ENCODE measurements at regions not wholly inside any gene's neighbourhood (a gene's known extent, or its start where the extent isn't known, plus 50 kb on each side); places are given as distances from the start of the nearest gene placed in this dataset.

DNA sequence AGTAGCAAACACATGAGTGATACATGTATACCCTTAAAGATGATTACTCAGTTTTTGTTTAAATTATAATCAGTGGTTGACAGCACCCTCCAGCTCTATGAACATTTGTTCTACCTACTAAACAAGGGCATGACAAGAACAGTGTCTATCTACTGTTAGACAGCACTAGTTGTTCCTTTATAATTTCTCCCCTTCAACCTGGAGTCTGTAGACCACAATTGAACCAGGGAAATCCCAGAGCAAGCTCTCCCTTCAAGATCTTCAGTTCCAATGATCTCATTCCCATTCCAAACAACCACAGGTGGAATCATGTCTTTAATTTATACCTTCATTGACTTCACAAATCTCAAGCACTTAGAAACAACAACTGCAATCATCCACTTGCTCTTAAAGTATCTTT is 216.1 kb downstream of the HHIPL2 start:
- Histone ChIP-seq H4K91ac (ENCODE audit: insufficient read length, low read depth, low read length) (no peak overlapping the region), H2BK120ac (ENCODE audit: low read depth, low read length, poor library complexity, severe bottlenecking) (no peak overlapping the region), H4K20me1 (ENCODE audit: control insufficient read depth, insufficient read depth, insufficient read length) (no peaks in the 10 kb centered on the region), H2BK12ac (ENCODE audit: insufficient read length, low read depth, low read length) (no peak overlapping the region), H3K4me2 (ENCODE audit: insufficient read depth, insufficient read length, low read length) (no peak overlapping the region), H2BK20ac (ENCODE audit: low read depth, low read length, poor library complexity, severe bottlenecking) (no peak overlapping the region), H3K9ac (ENCODE audit: extremely low read depth, insufficient read length, low read length) (no peak overlapping the region), H3K23ac (ENCODE audit: insufficient read length, low read depth, low read length) (no peak overlapping the region), H3K23me2 (ENCODE audit: insufficient read length, low read depth, low read length, poor library complexity, severe bottlenecking) (no peaks in the 10 kb centered on the region), H3K18ac (ENCODE audit: insufficient read length, low read depth, low read length) (no peak overlapping the region), H3K27me3 (ENCODE audit: insufficient read depth, low read length) (no peaks in the 10 kb centered on the region), H3K14ac (ENCODE audit: insufficient read depth, low read length) (no peak overlapping the region), H2BK5ac (ENCODE audit: insufficient read length, low read length) (no peak overlapping the region), H3K9me3 (ENCODE audit: control insufficient read depth, low read depth, low read length) (no peaks in the 10 kb centered on the region), H3K79me1 (ENCODE audit: insufficient read depth, low read depth, low read length, poor library complexity, severe bottlenecking) (no peaks in the 10 kb centered on the region), H3T11ph (ENCODE audit: low read length) (no peak overlapping the region), H3K79me2 (ENCODE audit: insufficient read depth, low read length) (no peaks in the 10 kb centered on the region), H3K27ac (ENCODE audit: insufficient read length, low read depth, low read length) (no peak overlapping the region), H4K5ac (ENCODE audit: insufficient read length, low read depth, low read length) (no peak overlapping the region), H3K4ac (ENCODE audit: low read depth, low read length) (no peak overlapping the region), H2AFZ (ENCODE audit: low read length) (no peak overlapping the region), H2BK15ac (ENCODE audit: low read depth, low read length) (no peak overlapping the region), H2AK5ac (ENCODE audit: insufficient read length, low read length) (no peak overlapping the region), H3K4me1 (ENCODE audit: insufficient read depth, low read length) (no peaks in the 10 kb centered on the region), H4K8ac (replicated peaks; ENCODE audit: insufficient read length, low read depth, low read length) (no peak overlapping the region), H3K56ac (ENCODE audit: insufficient read length, low read depth, low read length) (no peak overlapping the region)
- H3K27ac Mint-ChIP-seq, result no peak overlapping the region
- H3K36me3 Mint-ChIP-seq (ENCODE audit: insufficient read depth in 1 of 3, low read depth in 3 of 3), result no peaks in the 10 kb centered on the region
- no peaks in the 10 kb centered on the region for H3K27me3 Mint-ChIP-seq (ENCODE audit: low read depth)
- no peak overlapping the region for H3K4me3 Mint-ChIP-seq
- peaks cover 0 to 8% of the 10 kb centered on the region in 2 experiments; a peak in 2 of 4 replicates for H3K4me1 Mint-ChIP-seq
- DNase-seq, result no peak
- TF ChIP-seq CTCF (conservative IDR thresholded peaks at IDR 0.05), result no peak
- H3K9me3 Mint-ChIP-seq, result no peaks in the 10 kb centered on the region
